IPS-NIHi11 (cell line): ENCODE measurements at regions not wholly inside any gene's neighbourhood (a gene's known extent, or its start where the extent isn't known, plus 50 kb on each side); places are given as distances from the start of the nearest gene placed in this dataset.

Source experiments
- DNase-seq: peaks from one replicate; pipeline ENCODE4 v3.0.0; 2012; ENCODE audit warnings: mixed read lengths, low spot score

GRCh38 chr10:3480990-3481315 lies 304.1 kb downstream of the KLF6 start:
- DNase-seq, result no peak

- no peak for DNase-seq
Measured at GRCh38 chr10:3480281-3480989, 304.6 kb downstream of the KLF6 start.

- no peak for DNase-seq
Measured at GRCh38 chr10:3478632-3479240, 306.2 kb upstream of the PITRM1 start.

GRCh38 chr10:3478153-3478552 lies 305.6 kb upstream of the PITRM1 start:
- DNase-seq, result no peak

- no peak for DNase-seq
Measured at GRCh38 chr10:3477683-3478082, 305.1 kb upstream of the PITRM1 start.

- no peak for DNase-seq
Measured at GRCh38 chr10:3476640-3477448, 304.3 kb upstream of the PITRM1 start.

- no peak for DNase-seq
Measured at GRCh38 chr10:3476186-3476585, 303.6 kb upstream of the PITRM1 start.

- DNase-seq, result no peak
Measured at GRCh38 chr10:3475367-3475766, 302.8 kb upstream of the PITRM1 start.

GRCh38 chr10:3474266-3474665 lies 301.7 kb upstream of the PITRM1 start:
- DNase-seq, result no peak

- DNase-seq, result no peak
Measured at GRCh38 chr10:3473271-3473670, 300.7 kb upstream of the PITRM1 start.

GRCh38 chr10:3472287-3473051 lies 299.9 kb upstream of the PITRM1 start:
- DNase-seq, result no peak

- DNase-seq, result no peak
Measured at GRCh38 chr10:3471927-3472286, 299.3 kb upstream of the PITRM1 start.

GRCh38 chr10:3471472-3471871 lies 298.9 kb upstream of the PITRM1 start:
- DNase-seq, result no peak

- no peak for DNase-seq
Measured at GRCh38 chr10:3470191-3470590, 297.6 kb upstream of the PITRM1 start.

GRCh38 chr10:3469639-3470020 lies 297.0 kb upstream of the PITRM1 start:
- DNase-seq, result no peak

GRCh38 chr10:3468919-3469638 lies 296.5 kb upstream of the PITRM1 start:
- no peak for DNase-seq

- no peak for DNase-seq
Measured at GRCh38 chr10:3467052-3467951, 294.7 kb upstream of the PITRM1 start.

GRCh38 chr10:3465406-3465891 lies 292.9 kb upstream of the PITRM1 start:
- DNase-seq, result no peak

- DNase-seq, result no peak
Measured at GRCh38 chr10:3464760-3465405, 292.3 kb upstream of the PITRM1 start.

- DNase-seq, result no peak
Measured at GRCh38 chr10:3460420-3461128, 288.0 kb upstream of the PITRM1 start.
